Activated T-helper 2 cell treated with anti-CD3 and anti-CD28 coated beads, Interferon-gamma antibody, Interleukin-2, Interleukin-4, amounts not matched to agents 10 μg/mL and 5 μg/mL and 100 μg/mL, durations not matched to agents 14 hours and 24 hours and 36 hours (primary cell): ENCODE measurements at regions not wholly inside any gene's neighbourhood (a gene's known extent, or its start where the extent isn't known, plus 50 kb on each side); places are given as distances from the start of the nearest gene placed in this dataset.

Source experiments
- DNase-seq: peaks from one replicate; pipeline ENCODE4 v3.0.0; 2021; ENCODE audit warnings: low spot score
- H3K27ac Mint-ChIP-seq: one replicate; pipeline ENCODE4 v1.8.0; 2021; ENCODE audit warnings: mixed read lengths
- H3K27me3 Mint-ChIP-seq: one replicate; pipeline ENCODE4 v1.8.0; 2021; ENCODE audit warnings: low read depth, mixed read lengths
- H3K36me3 Mint-ChIP-seq: one replicate; pipeline ENCODE4 v1.8.0; 2021; ENCODE audit warnings: low read depth, mixed read lengths
- H3K4me1 Mint-ChIP-seq: one replicate; pipeline ENCODE4 v1.8.0; 2021; ENCODE audit warnings: low read depth, mixed read lengths
- H3K4me3 Mint-ChIP-seq: one replicate; pipeline ENCODE4 v1.8.0; 2021; ENCODE audit warnings: low read depth, mild to moderate bottlenecking, moderate library complexity, mixed read lengths
- H3K9me3 Mint-ChIP-seq: one replicate; pipeline ENCODE4 v1.8.0; 2021; ENCODE audit warnings: mixed read lengths
- intact Hi-C: fragments of 100-400 bp; cut with micrococcal nuclease; formaldehyde crosslinking; loops from one replicate; pipeline ENCODE4 v1.15.1; 2023

DNA sequence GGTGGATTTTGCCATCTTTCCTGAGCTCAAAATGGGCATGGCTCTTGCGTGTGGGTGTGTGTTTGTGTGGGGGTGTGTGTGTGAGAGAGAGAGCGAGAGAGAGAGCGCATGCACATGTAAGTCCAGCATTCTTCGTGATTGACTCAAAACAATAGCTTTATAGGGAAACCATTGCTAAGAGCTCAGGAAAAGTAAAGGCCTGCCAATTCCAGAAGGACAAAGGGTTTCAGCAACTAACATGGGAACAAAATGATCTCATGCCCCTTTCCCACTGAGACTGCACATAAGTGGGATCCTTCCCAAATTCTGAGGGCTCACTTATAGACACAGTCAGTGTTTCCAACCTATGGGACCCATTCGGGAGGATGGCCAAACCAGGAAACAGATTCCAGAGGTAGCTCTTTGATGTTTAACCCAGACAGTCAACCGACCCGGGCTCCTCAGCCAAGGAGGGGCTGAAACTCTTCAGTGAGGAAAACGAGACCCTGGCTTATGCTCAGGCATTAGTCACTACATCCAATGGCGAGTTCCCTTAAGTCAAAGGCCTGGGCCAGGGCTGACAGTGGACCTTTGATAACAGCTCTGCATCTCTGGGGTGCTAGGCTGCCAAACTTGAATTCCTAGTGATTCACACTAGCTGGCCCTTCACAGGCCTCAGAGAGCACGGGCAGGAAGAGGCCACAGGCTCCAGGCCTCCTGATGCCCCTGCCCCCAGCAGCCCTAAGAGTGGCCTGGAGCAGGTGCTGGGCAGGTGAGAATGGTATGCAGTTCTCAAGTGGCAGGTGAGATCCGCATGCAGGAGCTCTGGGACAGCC, 305.0 kb upstream of the C2CD4B start:
- Mint-ChIP-seq H3K36me3 (no peaks in the 10 kb centered on the region), H3K27ac (no peak overlapping the region), H3K4me1 (no peaks in the 10 kb centered on the region), H3K4me3 (no peak overlapping the region), H3K9me3 (no peaks in the 10 kb centered on the region), H3K27me3 (no peaks in the 10 kb centered on the region)
- no peak for DNase-seq
- intact Hi-C loops, result no loop called here

DNA sequence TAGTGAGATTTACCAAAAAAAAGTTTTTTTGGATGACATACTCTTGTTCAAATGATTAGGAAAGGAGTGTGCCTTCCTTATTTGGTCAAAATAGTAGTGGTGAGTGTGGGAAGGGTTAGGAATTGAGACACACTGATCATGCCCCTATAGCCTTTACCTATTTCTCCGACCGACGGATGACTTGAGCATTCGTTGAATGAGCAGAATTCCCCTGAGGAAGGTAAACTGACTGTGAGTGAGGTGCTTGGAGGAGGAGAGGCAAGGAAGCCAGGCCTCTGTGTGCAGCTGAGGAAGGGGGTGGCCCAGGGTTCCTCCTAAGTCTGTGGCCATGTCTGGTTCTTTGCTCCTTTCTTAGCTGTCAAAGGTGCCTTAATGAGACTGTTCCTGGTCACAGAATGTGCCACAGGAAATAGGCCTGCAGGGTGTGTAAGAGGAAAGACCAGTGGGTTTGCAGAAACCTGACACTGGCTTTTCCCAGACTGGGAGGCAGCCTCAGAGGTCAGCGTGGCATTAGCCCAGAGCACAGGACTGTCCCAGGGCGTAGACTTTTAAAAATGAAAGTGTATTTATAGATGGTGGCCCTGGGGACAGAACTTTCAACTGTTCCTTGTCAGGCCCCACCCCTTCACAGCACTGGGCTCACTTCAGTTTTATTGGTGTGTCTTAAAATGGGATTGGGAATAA, 307.7 kb upstream of the C2CD4B start:
- H3K36me3 Mint-ChIP-seq, result no peaks in the 10 kb centered on the region
- no peak overlapping the region for H3K4me3 Mint-ChIP-seq
- no peak for DNase-seq
- intact Hi-C loops, result no loop called here
- no peaks in the 10 kb centered on the region for H3K9me3 Mint-ChIP-seq
- no peak overlapping the region for H3K27ac Mint-ChIP-seq
- no peaks in the 10 kb centered on the region for H3K4me1 Mint-ChIP-seq
- H3K27me3 Mint-ChIP-seq, result no peaks in the 10 kb centered on the region

DNA sequence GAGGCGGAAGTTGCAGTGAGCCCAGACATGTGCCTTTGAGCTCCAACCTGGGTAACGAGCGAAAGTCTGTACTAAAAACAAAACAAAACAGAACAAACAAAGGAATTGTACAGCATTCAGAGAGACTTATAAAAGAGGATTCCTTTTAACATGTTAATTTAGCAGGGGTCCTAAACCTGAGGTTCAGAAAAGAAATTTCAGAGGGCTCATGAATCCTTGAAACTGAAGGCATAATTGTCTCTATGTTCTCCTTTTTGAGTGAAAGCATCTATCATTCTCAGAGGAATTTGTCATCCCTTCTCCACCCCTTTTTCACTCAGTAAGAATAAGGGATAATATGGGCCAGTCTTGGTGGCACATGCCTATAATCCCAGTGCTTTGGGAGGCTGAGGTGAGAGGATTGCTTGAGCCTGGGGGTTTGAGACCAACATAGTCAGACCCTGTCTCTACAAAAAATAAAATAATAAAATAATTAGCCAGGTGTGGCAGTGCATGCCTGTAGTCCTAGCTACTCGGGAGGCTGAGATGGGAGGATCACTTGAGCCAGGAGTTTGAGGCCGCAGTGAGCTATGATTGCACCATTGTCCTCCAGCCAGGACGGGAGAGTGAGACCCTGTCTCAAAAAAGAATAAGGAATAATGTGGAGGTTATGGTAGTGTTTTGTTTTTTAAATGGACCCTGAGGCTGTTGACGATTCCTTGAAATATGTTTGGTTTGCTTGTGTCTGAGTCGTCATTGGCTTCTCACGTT, 309.1 kb upstream of the C2CD4B start:
- Mint-ChIP-seq H3K4me1 (no peaks in the 10 kb centered on the region), H3K9me3 (no peaks in the 10 kb centered on the region), H3K36me3 (no peaks in the 10 kb centered on the region), H3K27me3 (no peaks in the 10 kb centered on the region), H3K27ac (no peak overlapping the region), H3K4me3 (no peak overlapping the region)
- intact Hi-C loops, result no loop called here
- no peak for DNase-seq

DNA sequence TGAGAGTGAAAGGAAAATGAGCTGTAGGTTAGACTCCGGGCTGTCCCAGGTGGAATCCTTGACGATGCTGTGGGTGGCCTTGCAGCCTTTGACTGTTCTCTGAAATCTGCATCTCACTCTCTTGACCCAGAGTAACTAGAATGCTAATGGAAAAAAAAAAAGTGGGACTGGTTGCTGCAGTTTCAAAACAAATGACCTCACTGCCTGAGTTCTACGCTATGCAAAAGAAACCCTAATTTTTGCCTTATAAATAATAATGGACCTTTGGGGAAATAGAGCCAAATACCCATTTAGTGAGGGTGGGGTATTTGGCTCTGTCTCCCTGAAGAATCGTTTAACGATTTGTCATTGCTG, 309.7 kb upstream of the C2CD4B start:
- H3K9me3 Mint-ChIP-seq, result no peaks in the 10 kb centered on the region
- H3K27me3 Mint-ChIP-seq, result no peaks in the 10 kb centered on the region
- intact Hi-C loops, result no loop called here
- H3K36me3 Mint-ChIP-seq, result no peaks in the 10 kb centered on the region
- H3K27ac Mint-ChIP-seq, result no peak overlapping the region
- no peak overlapping the region for H3K4me3 Mint-ChIP-seq
- H3K4me1 Mint-ChIP-seq, result no peaks in the 10 kb centered on the region
- no peak for DNase-seq

DNA sequence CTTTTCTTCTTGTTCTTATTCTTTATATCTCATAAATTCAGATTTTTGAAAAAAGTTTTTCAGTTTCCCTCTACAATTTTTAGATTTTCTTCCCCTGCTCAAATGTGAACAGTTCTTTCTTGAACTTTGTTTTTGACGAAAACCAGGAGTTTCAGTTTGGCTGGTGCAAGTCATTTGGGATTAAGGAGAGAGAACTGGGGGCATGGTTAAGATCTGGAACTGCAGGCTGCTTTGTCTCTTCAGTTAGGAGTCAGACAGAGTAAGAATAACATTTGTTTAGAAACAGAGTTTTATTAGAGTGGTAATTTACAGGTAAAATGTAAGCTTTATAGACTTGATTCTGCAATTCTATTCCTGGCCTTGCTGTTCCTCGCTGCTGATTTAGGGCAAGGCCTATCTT, 310.5 kb upstream of the C2CD4B start:
- no peaks in the 10 kb centered on the region for H3K9me3 Mint-ChIP-seq
- no peak overlapping the region for H3K4me3 Mint-ChIP-seq
- no peaks in the 10 kb centered on the region for H3K4me1 Mint-ChIP-seq
- no peak overlapping the region for H3K27ac Mint-ChIP-seq
- intact Hi-C loops, result no loop called here
- H3K36me3 Mint-ChIP-seq, result no peaks in the 10 kb centered on the region
- DNase-seq, result no peak
- no peaks in the 10 kb centered on the region for H3K27me3 Mint-ChIP-seq

DNA sequence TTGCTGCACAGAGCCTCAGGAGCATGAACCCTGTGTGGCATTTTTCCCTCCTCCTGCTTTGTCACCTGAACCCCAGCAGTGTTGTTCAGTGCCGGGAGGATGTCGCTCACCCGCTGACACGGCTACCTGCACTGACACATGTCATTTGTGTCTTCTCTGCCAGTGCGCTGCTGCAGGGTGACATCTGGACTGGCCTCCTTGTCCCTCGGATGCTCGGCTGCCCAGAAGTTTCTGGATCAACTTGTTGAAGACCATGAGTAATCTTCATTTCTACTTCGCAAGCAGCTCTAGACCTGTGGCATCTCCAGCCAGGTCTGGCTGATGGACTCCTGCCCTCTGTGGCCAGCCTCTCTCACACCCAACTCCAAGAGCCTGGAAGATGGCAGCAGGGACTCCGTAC, 311.1 kb upstream of the C2CD4B start:
- no peak for DNase-seq
- Mint-ChIP-seq H3K9me3 (no peaks in the 10 kb centered on the region), H3K36me3 (no peaks in the 10 kb centered on the region), H3K4me1 (no peaks in the 10 kb centered on the region), H3K27ac (no peak overlapping the region), H3K27me3 (no peaks in the 10 kb centered on the region), H3K4me3 (no peak overlapping the region)
- intact Hi-C loops, result no loop called here

DNA sequence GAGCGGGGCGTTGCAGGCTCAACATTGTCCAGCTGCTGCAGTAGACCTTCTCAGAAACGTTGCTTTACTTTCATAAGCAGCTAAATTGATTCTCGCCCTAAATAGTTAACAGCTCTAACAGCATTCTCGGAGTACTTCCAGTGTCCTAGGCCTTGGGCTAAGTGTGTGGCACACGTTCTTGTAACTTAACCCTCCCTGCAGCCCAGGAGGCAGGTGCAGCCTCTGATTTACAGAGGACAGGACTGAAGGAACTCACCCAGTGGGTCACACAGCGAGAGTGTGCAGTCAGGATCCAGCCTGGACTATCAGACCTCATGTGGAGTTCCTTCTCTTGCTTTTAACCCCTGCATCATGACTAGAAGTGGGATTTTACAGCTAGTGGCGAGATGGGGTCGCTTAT, 312.8 kb upstream of the C2CD4B start:
- no peaks in the 10 kb centered on the region for H3K9me3 Mint-ChIP-seq
- no peak overlapping the region for H3K27ac Mint-ChIP-seq
- intact Hi-C loops, result no loop called here
- H3K27me3 Mint-ChIP-seq, result no peaks in the 10 kb centered on the region
- H3K4me1 Mint-ChIP-seq, result no peaks in the 10 kb centered on the region
- no peaks in the 10 kb centered on the region for H3K36me3 Mint-ChIP-seq
- DNase-seq, result no peak
- H3K4me3 Mint-ChIP-seq, result no peak overlapping the region

DNA sequence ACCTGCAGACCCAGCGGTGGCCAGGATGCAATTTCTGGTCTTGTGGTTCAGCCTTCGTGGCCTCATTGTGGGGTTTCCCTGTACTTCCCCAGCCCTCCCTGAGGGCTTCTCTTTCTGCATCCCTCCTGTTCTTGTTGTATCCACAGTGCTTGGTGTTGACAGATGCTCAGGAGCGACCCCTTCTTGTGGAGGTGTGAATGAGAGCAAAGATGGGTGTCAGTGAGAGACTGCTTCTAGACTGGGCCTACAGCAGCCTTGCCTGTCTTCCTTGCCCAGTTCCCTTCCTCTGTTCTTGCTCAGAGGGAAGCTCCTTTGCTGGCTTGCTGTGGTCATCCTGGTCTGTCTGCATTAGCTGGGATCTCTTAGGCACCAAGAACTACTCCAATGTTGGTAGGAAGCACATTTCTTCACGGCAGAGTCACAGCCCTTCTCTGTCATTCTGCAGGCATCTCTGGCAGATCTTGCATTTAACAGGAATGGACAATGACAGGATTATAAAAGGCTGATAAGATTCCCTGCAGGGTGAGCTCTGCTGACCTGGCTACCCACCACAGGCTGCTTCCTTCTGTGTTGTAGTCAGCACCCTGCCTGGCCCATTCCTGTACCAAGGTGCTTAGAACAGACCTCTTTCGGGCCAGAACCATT, 317.8 kb upstream of the C2CD4B start:
- H3K27ac Mint-ChIP-seq, result no peak overlapping the region
- no peaks in the 10 kb centered on the region for H3K9me3 Mint-ChIP-seq
- no peaks in the 10 kb centered on the region for H3K27me3 Mint-ChIP-seq
- H3K4me1 Mint-ChIP-seq, result no peaks in the 10 kb centered on the region
- no peaks in the 10 kb centered on the region for H3K36me3 Mint-ChIP-seq
- DNase-seq, result no peak
- intact Hi-C loops, result no loop called here
- H3K4me3 Mint-ChIP-seq, result no peak overlapping the region

DNA sequence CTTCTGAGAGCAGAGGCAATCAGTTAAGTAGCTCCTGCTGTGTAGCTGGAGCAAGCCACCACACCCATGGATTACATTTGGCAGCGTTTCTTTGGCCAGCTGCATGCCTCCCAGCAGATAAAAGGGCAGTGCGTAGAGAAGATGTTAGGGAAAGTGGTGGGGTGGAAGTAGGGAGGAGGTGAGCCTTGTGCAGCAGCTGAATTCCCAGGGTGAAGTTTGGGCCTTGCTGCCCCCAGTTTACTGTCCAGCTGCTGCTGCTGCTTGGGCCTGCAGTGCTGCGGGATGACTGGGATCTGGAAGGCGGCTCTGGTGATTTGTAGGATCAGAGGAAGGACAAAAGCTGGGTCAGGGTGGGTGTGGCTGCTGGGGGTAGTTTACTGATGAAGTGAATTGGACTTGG, 318.7 kb upstream of the C2CD4B start:
- H3K4me1 Mint-ChIP-seq, result no peaks in the 10 kb centered on the region
- no peak for DNase-seq
- H3K4me3 Mint-ChIP-seq, result no peak overlapping the region
- no peak overlapping the region for H3K27ac Mint-ChIP-seq
- H3K9me3 Mint-ChIP-seq, result no peaks in the 10 kb centered on the region
- no peaks in the 10 kb centered on the region for H3K27me3 Mint-ChIP-seq
- H3K36me3 Mint-ChIP-seq, result no peaks in the 10 kb centered on the region
- intact Hi-C loops, result no loop called here

DNA sequence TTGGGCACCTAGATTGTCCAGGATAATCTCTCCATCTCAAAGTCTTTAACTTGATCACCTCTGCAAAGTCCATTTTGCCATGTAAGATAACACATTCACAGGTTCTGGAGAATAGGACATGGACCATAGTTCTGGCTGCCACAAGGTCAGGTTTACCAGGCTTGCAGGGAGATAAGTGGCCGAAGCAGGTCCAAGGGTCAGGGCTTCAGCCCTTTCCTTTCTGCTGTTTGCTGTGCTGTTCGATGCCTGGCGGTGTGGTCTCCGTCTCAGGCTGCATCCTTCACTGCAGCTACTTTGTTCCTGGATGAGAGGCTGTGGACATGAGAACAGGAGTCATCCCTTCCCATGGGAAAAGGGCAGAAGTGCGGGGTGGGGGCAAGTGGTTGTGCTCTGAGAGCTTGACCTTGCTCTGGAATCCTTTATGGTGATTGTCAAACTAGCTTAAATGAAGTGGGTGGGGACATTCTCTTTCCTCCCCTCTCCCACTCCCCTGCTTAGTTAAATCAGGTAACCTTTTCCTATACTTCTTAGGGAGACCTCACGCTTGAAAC, 320.2 kb upstream of the C2CD4B start:
- intact Hi-C loops, result no loop called here
- Mint-ChIP-seq H3K27ac (no peak overlapping the region), H3K4me3 (no peak overlapping the region), H3K4me1 (no peaks in the 10 kb centered on the region), H3K36me3 (no peaks in the 10 kb centered on the region), H3K9me3 (no peaks in the 10 kb centered on the region), H3K27me3 (no peaks in the 10 kb centered on the region)
- DNase-seq, result no peak

DNA sequence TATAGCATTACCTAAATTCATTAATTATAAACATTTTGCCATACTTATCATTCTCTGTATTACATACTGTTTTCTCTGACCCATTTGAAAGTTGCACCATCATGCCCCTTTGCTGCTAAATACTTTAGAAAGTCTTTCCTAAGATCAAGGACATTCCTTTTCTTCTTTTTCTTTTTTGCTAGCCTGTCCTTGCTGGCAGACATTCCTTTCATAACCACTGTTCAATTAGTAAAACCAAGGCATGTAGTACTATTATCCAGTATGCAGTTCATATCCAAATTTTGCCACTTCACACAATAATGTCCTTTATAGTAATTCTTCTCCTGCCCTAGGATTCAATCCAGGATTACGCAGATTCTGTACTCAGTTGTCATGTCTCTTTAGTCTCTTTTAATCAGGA, 321.0 kb upstream of the C2CD4B start:
- intact Hi-C loops, result no loop called here
- H3K36me3 Mint-ChIP-seq, result no peaks in the 10 kb centered on the region
- H3K4me3 Mint-ChIP-seq, result no peak overlapping the region
- no peak for DNase-seq
- no peak overlapping the region for H3K27ac Mint-ChIP-seq
- no peaks in the 10 kb centered on the region for H3K27me3 Mint-ChIP-seq
- no peaks in the 10 kb centered on the region for H3K9me3 Mint-ChIP-seq
- H3K4me1 Mint-ChIP-seq, result no peaks in the 10 kb centered on the region

DNA sequence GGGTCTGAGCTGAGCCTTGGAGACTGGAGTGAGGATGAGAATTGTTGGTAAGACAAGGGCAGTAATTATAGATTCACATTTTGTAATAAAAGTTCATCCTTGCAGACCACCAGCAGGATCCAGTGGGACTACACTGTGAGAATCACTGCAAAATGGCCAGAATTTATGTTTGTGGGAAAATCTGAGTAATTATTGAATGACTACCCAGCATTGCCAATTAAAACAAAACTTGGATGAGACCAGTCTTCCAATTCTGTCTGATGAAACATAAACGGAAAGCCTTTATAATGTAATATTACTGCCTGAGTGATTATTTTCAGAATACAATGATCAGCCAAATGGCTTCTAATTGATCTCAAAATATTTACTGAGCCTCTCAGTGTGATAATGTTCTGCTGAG, 323.3 kb upstream of the C2CD4B start:
- Mint-ChIP-seq H3K4me3 (no peak overlapping the region), H3K27me3 (no peaks in the 10 kb centered on the region), H3K36me3 (no peaks in the 10 kb centered on the region), H3K4me1 (no peaks in the 10 kb centered on the region), H3K9me3 (no peaks in the 10 kb centered on the region), H3K27ac (no peak overlapping the region)
- no peak for DNase-seq
- intact Hi-C loops, result no loop called here
